ENCODE measurements at regions not wholly inside any gene's neighbourhood (a gene's known extent, or its start where the extent isn't known, plus 50 kb on each side); places are given as distances from the start of the nearest gene placed in this dataset.

- no peak overlapping the region for H3K27ac ChIP-seq
- no peaks in the 10 kb centered on the region for H3K36me3 ChIP-seq (ENCODE audit: insufficient read depth in 1 of 2, low read depth in 1 of 2)
- H3K27me3 ChIP-seq (ENCODE audit: insufficient read depth in 3 of 3, low read length in 2 of 3), result peaks cover 0 to 3% (median 0%) of the 10 kb centered on the region in 3 donors
- no peak for DNase-seq
- intact Hi-C loops (cut with DNase I), result no loop called here
- WGBS, 3 donors, result 35 to 43% (median 36%) methylated on average over 5 of the region's 5 CpGs
- H3K9me3 ChIP-seq, result no peaks in the 10 kb centered on the region
- H3K4me3 ChIP-seq, result no peak overlapping the region
- TF ChIP-seq, protein P1, sequence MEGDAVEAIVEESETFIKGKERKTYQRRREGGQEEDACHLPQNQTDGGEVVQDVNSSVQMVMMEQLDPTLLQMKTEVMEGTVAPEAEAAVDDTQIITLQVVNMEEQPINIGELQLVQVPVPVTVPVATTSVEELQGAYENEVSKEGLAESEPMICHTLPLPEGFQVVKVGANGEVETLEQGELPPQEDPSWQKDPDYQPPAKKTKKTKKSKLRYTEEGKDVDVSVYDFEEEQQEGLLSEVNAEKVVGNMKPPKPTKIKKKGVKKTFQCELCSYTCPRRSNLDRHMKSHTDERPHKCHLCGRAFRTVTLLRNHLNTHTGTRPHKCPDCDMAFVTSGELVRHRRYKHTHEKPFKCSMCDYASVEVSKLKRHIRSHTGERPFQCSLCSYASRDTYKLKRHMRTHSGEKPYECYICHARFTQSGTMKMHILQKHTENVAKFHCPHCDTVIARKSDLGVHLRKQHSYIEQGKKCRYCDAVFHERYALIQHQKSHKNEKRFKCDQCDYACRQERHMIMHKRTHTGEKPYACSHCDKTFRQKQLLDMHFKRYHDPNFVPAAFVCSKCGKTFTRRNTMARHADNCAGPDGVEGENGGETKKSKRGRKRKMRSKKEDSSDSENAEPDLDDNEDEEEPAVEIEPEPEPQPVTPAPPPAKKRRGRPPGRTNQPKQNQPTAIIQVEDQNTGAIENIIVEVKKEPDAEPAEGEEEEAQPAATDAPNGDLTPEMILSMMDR (IDR thresholded peaks at IDR 0.05), result no peak
- ATAC-seq, result no peak
- H3K4me1 ChIP-seq, result no peaks in the 10 kb centered on the region
These were observed 285.2 kb upstream of the N4BP1 start for GRCh38 chr16:48895142-48895541.

GRCh38 chr16:48892893-48893292 lies 282.9 kb upstream of the N4BP1 start:
- intact Hi-C loops (cut with DNase I), result no loop called here
- ATAC-seq, result no peak
- H3K27ac ChIP-seq, result no peak overlapping the region
- H3K4me1 ChIP-seq, result no peaks in the 10 kb centered on the region
- no peak overlapping the region for H3K4me3 ChIP-seq
- no peak for DNase-seq
- H3K9me3 ChIP-seq, result no peaks in the 10 kb centered on the region
- 92 to 98% (median 95%) methylated on average over 2 of the region's 2 CpGs for WGBS, 3 donors
- no peaks in the 10 kb centered on the region for H3K36me3 ChIP-seq (ENCODE audit: insufficient read depth in 1 of 2, low read depth in 1 of 2)
- TF ChIP-seq, protein P1 (IDR thresholded peaks at IDR 0.05), result no peak
- H3K27me3 ChIP-seq (ENCODE audit: insufficient read depth in 3 of 3, low read length in 2 of 3), result peaks cover 0 to 4% (median 3%) of the 10 kb centered on the region in 3 donors

DNA sequence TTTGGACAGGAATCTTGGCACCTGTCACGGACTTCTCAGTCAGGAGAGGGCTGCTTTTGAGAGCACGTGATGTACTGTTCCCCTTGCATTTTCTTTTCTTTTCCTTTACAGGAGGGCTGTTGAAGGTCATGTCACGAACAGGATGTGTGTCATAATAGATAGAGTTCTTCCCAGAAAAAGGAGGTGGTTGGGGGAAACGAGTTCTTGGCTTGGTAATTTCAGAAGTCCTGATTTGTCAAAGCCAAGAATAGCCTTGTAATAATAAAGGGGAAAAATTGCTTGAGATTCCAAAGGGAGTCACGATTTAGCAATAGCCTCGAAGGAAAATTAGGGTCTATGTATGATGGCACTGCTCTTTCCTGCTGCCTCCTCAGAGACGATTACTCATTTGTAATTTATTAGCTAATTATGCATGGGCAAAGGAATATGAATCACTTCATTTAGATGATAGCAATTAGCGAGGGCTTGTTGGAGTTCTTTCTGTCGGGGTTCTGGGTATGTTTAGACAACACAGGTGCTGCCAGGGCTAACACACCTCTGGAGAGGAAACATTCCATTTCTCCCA lies 277.7 kb upstream of the N4BP1 start:
- Histone ChIP-seq H3K9me3 (no peaks in the 10 kb centered on the region), H3K27ac (no peak overlapping the region), H3K36me3 (ENCODE audit: insufficient read depth in 1 of 2, low read depth in 1 of 2) (no peaks in the 10 kb centered on the region), H3K4me3 (no peak overlapping the region), H3K27me3 (ENCODE audit: insufficient read depth in 3 of 3, low read length in 2 of 3) (peaks cover 0 to 4% (median 0%) of the 10 kb centered on the region in 3 donors), H3K4me1 (no peaks in the 10 kb centered on the region)
- no peak for ATAC-seq
- no peak for DNase-seq
- 47 to 57% (median 54%) methylated on average over 9 of the region's 9 CpGs for WGBS, 3 donors
- TF ChIP-seq, protein P1 (IDR thresholded peaks at IDR 0.05), result no peak
- intact Hi-C loops (cut with DNase I), result no loop called here

DNA sequence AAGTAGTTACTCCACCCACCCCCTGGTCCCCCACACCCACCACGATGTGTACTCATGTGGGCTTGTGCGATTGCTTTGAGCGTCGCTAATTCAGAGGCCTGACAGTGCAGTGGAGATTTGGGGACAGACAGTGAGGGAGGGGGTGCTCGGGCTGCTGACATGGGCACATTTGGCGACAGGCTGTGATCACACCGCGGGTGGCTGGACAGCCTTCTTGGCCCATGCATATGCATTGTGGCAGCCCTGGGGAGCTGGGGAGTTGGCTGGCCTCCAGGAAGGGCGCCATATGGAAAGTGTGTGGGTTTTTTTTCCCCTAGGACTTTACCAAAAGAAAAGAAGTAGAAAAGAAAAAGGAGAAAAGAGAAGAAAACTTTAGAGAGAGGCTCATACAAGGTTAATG lies 275.5 kb upstream of the N4BP1 start:
- TF ChIP-seq, protein P1 (IDR thresholded peaks at IDR 0.05), result no peak
- H3K27ac ChIP-seq, result no peak overlapping the region
- no peaks in the 10 kb centered on the region for H3K4me1 ChIP-seq
- 38 to 45% (median 44%) methylated on average over 9 of the region's 9 CpGs for WGBS, 3 donors
- DNase-seq (no peak), ATAC-seq (no peak)
- peaks cover 0 to 4% (median 2%) of the 10 kb centered on the region in 3 donors for H3K27me3 ChIP-seq (ENCODE audit: insufficient read depth in 3 of 3, low read length in 2 of 3)
- intact Hi-C loops (cut with DNase I), result no loop called here
- no peaks in the 10 kb centered on the region for H3K9me3 ChIP-seq
- H3K4me3 ChIP-seq, result no peak overlapping the region
- no peaks in the 10 kb centered on the region for H3K36me3 ChIP-seq (ENCODE audit: insufficient read depth in 1 of 2, low read depth in 1 of 2)

GRCh38 chr16:48881272-48881671 lies 271.3 kb upstream of the N4BP1 start:
- no peak overlapping the region for H3K4me3 ChIP-seq
- H3K27me3 ChIP-seq (ENCODE audit: insufficient read depth in 3 of 3, low read length in 2 of 3), result peaks cover 0 to 2% (median 0%) of the 10 kb centered on the region in 3 donors
- 53 to 76% (median 53%) methylated on average over 2 of the region's 2 CpGs for WGBS, 3 donors
- H3K27ac ChIP-seq, result no peak overlapping the region
- H3K9me3 ChIP-seq, result no peaks in the 10 kb centered on the region
- DNase-seq, result no peak
- TF ChIP-seq, protein P1 (IDR thresholded peaks at IDR 0.05), result no peak
- no peaks in the 10 kb centered on the region for H3K36me3 ChIP-seq (ENCODE audit: insufficient read depth in 1 of 2, low read depth in 1 of 2)
- ATAC-seq, result no peak
- intact Hi-C loops (cut with DNase I), result no loop called here
- no peaks in the 10 kb centered on the region for H3K4me1 ChIP-seq

Data from psoas muscle (tissue), 7 donors.